GM19463 (cell line): ENCODE measurements at regions not wholly inside any gene's neighbourhood (a gene's known extent, or its start where the extent isn't known, plus 50 kb on each side); places are given as distances from the start of the nearest gene placed in this dataset.
"Not testable (repeated sequence)": the region's sequence is repeated elsewhere in the genome, so short reads cannot be mapped to it uniquely, and the experiment has no call there.

Experiments used
- ATAC-seq: cut with Tn5 transposase; IDR thresholded peaks from one replicate; pipeline ENCODE4 v1.9.1; 2021; ENCODE audit warnings: mild to moderate bottlenecking, moderate library complexity; ENCODE audit not compliant: unreplicated experiment

GRCh38 chr6:139888681-139889122 lies 514.3 kb upstream of the CITED2 start:
- ATAC-seq: no peak

GRCh38 chr6:139887275-139887674 lies 512.8 kb upstream of the CITED2 start:
- ATAC-seq: no peak

GRCh38 chr6:139886396-139886795 lies 511.9 kb upstream of the CITED2 start:
- ATAC-seq: no peak

- ATAC-seq: no peak
Observed at GRCh38 chr6:139885909-139886308, 511.5 kb upstream of the CITED2 start.

- ATAC-seq: no peak
Observed at GRCh38 chr6:139883776-139884175, 509.3 kb upstream of the CITED2 start.

GRCh38 chr6:139882977-139883728 lies 508.7 kb upstream of the CITED2 start:
- peak; percentile 39 for ATAC-seq

GRCh38 chr6:139882234-139882633 lies 507.8 kb upstream of the CITED2 start:
- ATAC-seq: no peak

GRCh38 chr6:139881728-139882211 lies 507.3 kb upstream of the CITED2 start:
- ATAC-seq: peak; percentile 78

- no peak for ATAC-seq
Observed at GRCh38 chr6:139881236-139881635, 506.8 kb upstream of the CITED2 start.

GRCh38 chr6:139879823-139880356 lies 505.4 kb upstream of the CITED2 start:
- no peak for ATAC-seq

- ATAC-seq: not testable (repeated sequence)
Observed at GRCh38 chr6:139879241-139879640, 504.8 kb upstream of the CITED2 start.

- ATAC-seq: no peak
Observed at GRCh38 chr6:139877828-139878405, 503.5 kb upstream of the CITED2 start.

- no peak for ATAC-seq
Observed at GRCh38 chr6:139872665-139873064, 498.2 kb upstream of the CITED2 start.

GRCh38 chr6:139871803-139872510 lies 497.5 kb upstream of the CITED2 start:
- ATAC-seq: no peak

GRCh38 chr6:139871165-139871710 lies 496.8 kb upstream of the CITED2 start:
- ATAC-seq: no peak

GRCh38 chr6:139868576-139868975 lies 494.1 kb upstream of the CITED2 start:
- ATAC-seq: no peak

- ATAC-seq: peak; percentile 88
Observed at GRCh38 chr6:139863964-139864363, 489.5 kb upstream of the CITED2 start.

GRCh38 chr6:139863346-139863745 lies 488.9 kb upstream of the CITED2 start:
- ATAC-seq: no peak

- no peak for ATAC-seq
Observed at GRCh38 chr6:139862311-139862710, 487.9 kb upstream of the CITED2 start.

GRCh38 chr6:139860203-139860602 lies 485.8 kb upstream of the CITED2 start:
- no peak for ATAC-seq

- no peak for ATAC-seq
Observed at GRCh38 chr6:139858429-139858828, 484.0 kb upstream of the CITED2 start.
